HG03439 (cell line): ENCODE measurements at regions not wholly inside any gene's neighbourhood (a gene's known extent, or its start where the extent isn't known, plus 50 kb on each side); places are given as distances from the start of the nearest gene placed in this dataset.

Source experiments
- ATAC-seq: cut with Tn5 transposase; IDR thresholded peaks from one replicate; pipeline ENCODE4 v1.9.1; 2021; ENCODE audit warnings: mild to moderate bottlenecking, moderate library complexity; ENCODE audit not compliant: unreplicated experiment

- peak; percentile 82 for ATAC-seq
These were observed 174.5 kb downstream of the DACT1 start for GRCh38 chr14:58812050-58812910.

- ATAC-seq, result no peak
These were observed 176.0 kb downstream of the DACT1 start for GRCh38 chr14:58813745-58814144.

- ATAC-seq, result no peak
These were observed 176.7 kb downstream of the DACT1 start for GRCh38 chr14:58814466-58814865.

GRCh38 chr14:58815161-58815701 is 177.5 kb downstream of the DACT1 start:
- no peak for ATAC-seq

GRCh38 chr14:58815794-58816193 is 178.0 kb downstream of the DACT1 start:
- no peak for ATAC-seq

GRCh38 chr14:58816416-58817115 is 178.8 kb downstream of the DACT1 start:
- no peak for ATAC-seq

- no peak for ATAC-seq
These were observed 180.1 kb downstream of the DACT1 start for GRCh38 chr14:58817846-58818245.

GRCh38 chr14:58820032-58820431 is 182.3 kb downstream of the DACT1 start:
- ATAC-seq, result no peak

GRCh38 chr14:58821421-58821820 is 183.7 kb downstream of the DACT1 start:
- ATAC-seq, result no peak

- ATAC-seq, result no peak
These were observed 185.1 kb downstream of the DACT1 start for GRCh38 chr14:58822856-58823255.

- no peak for ATAC-seq
These were observed 185.6 kb downstream of the DACT1 start for GRCh38 chr14:58823312-58823711.

GRCh38 chr14:58824106-58824505 is 186.3 kb downstream of the DACT1 start:
- ATAC-seq, result no peak

- ATAC-seq, result no peak
These were observed 187.0 kb downstream of the DACT1 start for GRCh38 chr14:58824796-58825195.

- no peak for ATAC-seq
These were observed 187.8 kb downstream of the DACT1 start for GRCh38 chr14:58825606-58826005.

- no peak for ATAC-seq
These were observed 189.3 kb downstream of the DACT1 start for GRCh38 chr14:58826845-58827686.

- no peak for ATAC-seq
These were observed 190.5 kb downstream of the DACT1 start for GRCh38 chr14:58828298-58828697.

GRCh38 chr14:58829594-58829993 is 191.8 kb downstream of the DACT1 start:
- ATAC-seq, result no peak

- ATAC-seq, result no peak
These were observed 192.4 kb downstream of the DACT1 start for GRCh38 chr14:58830121-58830520.

GRCh38 chr14:58832095-58832521 is 194.3 kb downstream of the DACT1 start:
- no peak for ATAC-seq

- ATAC-seq, result no peak
These were observed 196.0 kb downstream of the DACT1 start for GRCh38 chr14:58833634-58834378.
